ENCODE measurements at regions not wholly inside any gene's neighbourhood (a gene's known extent, or its start where the extent isn't known, plus 50 kb on each side); places are given as distances from the start of the nearest gene placed in this dataset.

- TF ChIP-seq CTCF (IDR thresholded peaks at IDR 0.05) (no peak), POLR2A (IDR thresholded peaks at IDR 0.05) (no peak)
Observed at GRCh38 chr4:127181001-127181400, 451.8 kb upstream of the INTU start.
